Activated T-cell treated with anti-CD3 and anti-CD28 coated beads for 24 hours (primary cell): ENCODE measurements at regions not wholly inside any gene's neighbourhood (a gene's known extent, or its start where the extent isn't known, plus 50 kb on each side); places are given as distances from the start of the nearest gene placed in this dataset.

Source experiments
- DNase-seq: peaks from one replicate; pipeline ENCODE4 v3.0.0-alpha.2; 2020; ENCODE audit warnings: low read depth

DNA sequence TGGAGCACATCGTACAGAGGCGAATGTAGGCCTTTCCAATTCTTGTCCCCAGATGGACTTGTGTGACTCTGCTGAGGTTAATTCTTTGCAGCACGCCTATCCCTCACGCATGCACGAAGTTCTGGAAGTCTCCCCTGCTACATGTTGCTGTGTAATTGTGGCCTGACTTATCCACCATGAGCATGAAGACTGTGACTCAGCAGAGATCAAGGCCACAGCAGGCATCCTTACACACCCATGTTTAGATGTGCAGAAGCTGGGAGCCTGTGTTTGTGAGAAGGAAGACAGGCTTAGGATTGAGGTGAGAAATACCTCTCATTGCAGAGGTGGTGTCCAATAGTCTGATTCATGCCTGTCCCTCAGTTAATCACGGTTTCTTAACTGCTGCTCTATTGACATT, 135.6 kb downstream of the ICE1 start:
- DNase-seq = no peak

DNA sequence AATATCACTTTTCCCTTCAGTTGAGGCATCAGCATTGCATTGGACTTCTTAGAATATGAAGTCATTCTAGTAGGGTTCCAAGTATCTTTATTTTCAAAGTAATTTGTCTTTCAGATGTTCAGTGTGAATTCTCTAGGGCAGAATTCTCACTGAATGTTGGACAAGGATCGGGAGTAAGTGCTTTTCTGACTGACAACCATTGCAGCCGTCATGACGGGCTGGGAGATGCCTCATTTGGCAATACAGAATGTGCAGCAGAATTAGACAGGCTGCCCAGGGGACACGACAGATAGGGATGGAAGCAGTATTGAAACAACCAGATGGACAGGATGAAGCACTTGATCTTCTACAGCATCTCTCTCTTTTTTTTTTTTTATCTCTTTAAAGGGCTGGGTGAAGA, 129.0 kb downstream of the ICE1 start:
- DNase-seq = no peak

DNA sequence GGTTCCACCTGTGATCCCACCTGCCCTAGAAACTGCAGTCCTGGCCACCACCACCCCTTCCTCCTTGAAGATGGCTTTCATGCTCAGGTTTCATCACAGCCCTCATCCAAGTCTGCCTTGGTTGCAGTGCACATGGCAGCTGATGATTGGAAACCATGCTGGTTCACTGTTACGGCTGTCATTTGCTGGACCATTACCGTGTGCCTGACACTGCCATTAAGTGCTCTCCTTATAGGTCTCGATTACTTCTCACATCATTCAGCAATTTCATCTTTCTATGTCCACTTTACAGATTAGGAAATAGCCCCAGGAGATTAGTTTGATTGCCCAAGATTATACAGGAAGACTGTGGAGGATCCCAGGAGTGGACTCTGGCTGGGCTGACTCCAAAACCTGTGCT, 123.9 kb downstream of the ICE1 start:
- DNase-seq = no peak

DNA sequence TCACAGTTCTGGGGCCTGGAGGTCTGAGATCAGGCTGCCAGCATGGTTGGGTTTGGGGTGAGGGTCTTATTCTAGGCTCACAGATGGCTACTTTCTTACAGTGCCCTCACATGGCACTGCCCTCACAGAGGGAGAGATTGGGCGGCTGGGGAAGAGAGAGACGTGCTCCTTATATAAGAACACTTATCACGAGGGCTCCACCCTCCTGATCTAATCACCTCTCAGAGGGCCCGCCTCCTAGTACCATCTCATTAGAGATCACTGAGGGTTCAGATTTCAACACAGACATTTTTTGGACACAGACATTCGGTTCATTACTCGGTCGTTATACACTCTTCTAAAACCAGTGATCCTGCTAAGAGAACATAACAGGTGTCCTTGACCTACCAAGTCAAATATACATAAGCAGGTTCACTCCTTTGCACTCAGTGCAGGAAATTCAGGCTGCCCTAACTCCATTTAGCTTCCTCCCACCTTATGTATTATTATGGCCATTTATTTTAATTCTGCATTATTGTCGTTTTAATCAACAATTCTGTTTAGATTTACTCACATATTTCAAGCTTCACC, 121.7 kb downstream of the ICE1 start:
- no peak for DNase-seq

DNA sequence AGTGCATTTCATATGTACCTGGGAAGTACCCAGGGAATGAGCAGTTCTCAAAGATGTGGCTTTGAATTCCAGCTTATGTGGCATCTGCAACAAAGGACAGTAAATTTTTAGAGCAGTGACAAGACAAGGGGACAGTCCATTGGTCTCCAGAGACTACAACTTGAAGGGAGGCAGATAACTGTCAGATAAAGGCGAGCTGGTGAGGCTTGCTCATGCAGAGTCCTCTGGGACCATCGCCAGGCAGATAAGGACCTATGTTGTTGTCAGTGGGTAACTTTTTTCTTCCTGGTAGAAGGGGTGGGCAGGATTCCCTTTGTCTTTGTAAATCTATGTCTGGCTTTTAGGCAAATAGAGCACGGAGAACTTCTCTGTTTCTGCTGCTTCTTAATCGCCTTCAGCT, 120.2 kb downstream of the ICE1 start:
- no peak for DNase-seq

DNA sequence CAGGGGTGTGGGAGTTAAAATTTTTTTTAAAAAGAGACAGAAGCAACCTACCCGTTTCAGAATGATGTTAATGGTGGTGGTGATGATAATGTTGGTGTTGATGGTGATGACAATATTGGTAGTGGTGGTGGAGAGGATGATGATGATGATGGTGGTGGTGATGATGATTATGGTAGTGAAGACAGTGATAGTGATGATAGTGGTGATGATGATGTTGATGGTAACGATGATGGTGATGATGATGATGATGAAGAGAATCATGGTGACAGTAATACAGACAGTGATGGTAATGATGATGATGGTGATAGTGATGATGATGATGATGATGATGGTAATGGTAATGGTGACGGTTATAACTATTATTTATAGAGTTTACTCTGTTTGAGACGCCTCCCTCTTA, 117.6 kb downstream of the ICE1 start:
- DNase-seq = no peak
